ENCODE measurements at regions not wholly inside any gene's neighbourhood (a gene's known extent, or its start where the extent isn't known, plus 50 kb on each side); places are given as distances from the start of the nearest gene placed in this dataset.

GRCh38 chr4:66433706-66434105, 763.4 kb upstream of the EPHA5 start:
- TF ChIP-seq CTCF (IDR thresholded peaks at IDR 0.05) (no peak), REST (IDR thresholded peaks at IDR 0.05; ENCODE audit: insufficient read depth in 1 of 2, low read depth in 2 of 2, low read length in 1 of 2) (no peak), POLR2AphosphoS5 (IDR thresholded peaks at IDR 0.05; ENCODE audit: low read depth, low read length) (no peak), SIN3A (IDR thresholded peaks at IDR 0.05; ENCODE audit: borderline replicate concordance, insufficient read depth, low read depth, low read length) (no peak), TCF7L2 (IDR thresholded peaks at IDR 0.05; ENCODE audit: low read depth, low read length) (no peak)

Data from Panc1 (cell line).